ENCODE measurements at regions not wholly inside any gene's neighbourhood (a gene's known extent, or its start where the extent isn't known, plus 50 kb on each side); places are given as distances from the start of the nearest gene placed in this dataset.
"Not testable (repeated sequence)": the region's sequence is repeated elsewhere in the genome, so short reads cannot be mapped to it uniquely, and the experiment has no call there.

- not testable (repeated sequence) for H3K27ac ChIP-seq (ENCODE audit: low read depth, low read length, severe bottlenecking); H3K4me1 ChIP-seq (ENCODE audit: control insufficient read depth, insufficient read depth, low read length, poor library complexity, severe bottlenecking); H3K36me3 ChIP-seq (ENCODE audit: control insufficient read depth, insufficient read depth, low read length); H3K4me3 ChIP-seq (ENCODE audit: extremely low read depth, insufficient read depth, low read length, poor library complexity, severe bottlenecking); H3K9me3 ChIP-seq (ENCODE audit: control insufficient read depth, low read length)
- WGBS, 2 experiments (ENCODE audit: insufficient coverage in 2 of 2): no CpG with 5 or more reads among the region's 1 CpG
Measured at GRCh38 chr6:67787119-67787518, 848.0 kb upstream of the ADGRB3 start.

GRCh38 chr6:67779876-67780275, 855.2 kb upstream of the ADGRB3 start:
- no peaks in the 10 kb centered on the region for H3K4me1 ChIP-seq (ENCODE audit: control insufficient read depth, insufficient read depth, low read length, poor library complexity, severe bottlenecking)
- H3K36me3 ChIP-seq (ENCODE audit: control insufficient read depth, insufficient read depth, low read length): no peaks in the 10 kb centered on the region
- no CpG with 5 or more reads among the region's 3 CpGs for WGBS, 2 experiments (ENCODE audit: insufficient coverage in 2 of 2)
- no peak overlapping the region for H3K4me3 ChIP-seq (ENCODE audit: extremely low read depth, insufficient read depth, low read length, poor library complexity, severe bottlenecking)
- H3K9me3 ChIP-seq (ENCODE audit: control insufficient read depth, low read length): no peaks in the 10 kb centered on the region
- no peak overlapping the region for H3K27ac ChIP-seq (ENCODE audit: low read depth, low read length, severe bottlenecking)

DNA sequence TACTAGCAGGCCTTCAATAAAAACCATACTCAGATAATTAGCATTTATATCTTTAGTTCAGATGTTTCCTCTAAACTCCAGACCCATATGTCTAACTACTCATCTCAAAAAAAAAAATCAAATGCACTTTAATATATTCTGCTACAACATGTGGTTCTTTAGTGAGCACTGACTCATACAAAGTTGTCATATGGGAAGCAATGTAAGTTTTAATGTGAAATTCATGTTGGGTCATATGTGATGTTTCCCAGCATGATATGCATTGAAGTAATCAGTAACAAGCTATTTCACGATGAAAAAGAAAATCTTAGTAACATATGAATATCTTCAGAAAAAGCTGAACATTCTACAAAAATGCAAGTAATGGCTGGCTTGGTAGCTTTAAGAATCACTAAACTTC, 859.7 kb upstream of the ADGRB3 start:
- H3K4me3 ChIP-seq (ENCODE audit: extremely low read depth, insufficient read depth, low read length, poor library complexity, severe bottlenecking): no peak overlapping the region
- no peaks in the 10 kb centered on the region for H3K9me3 ChIP-seq (ENCODE audit: control insufficient read depth, low read length)
- H3K27ac ChIP-seq (ENCODE audit: low read depth, low read length, severe bottlenecking): no peak overlapping the region
- no peaks in the 10 kb centered on the region for H3K4me1 ChIP-seq (ENCODE audit: control insufficient read depth, insufficient read depth, low read length, poor library complexity, severe bottlenecking)
- no CpG with 5 or more reads among the region's 1 CpG for WGBS, 2 experiments (ENCODE audit: insufficient coverage in 2 of 2)
- H3K36me3 ChIP-seq (ENCODE audit: control insufficient read depth, insufficient read depth, low read length): no peaks in the 10 kb centered on the region

DNA sequence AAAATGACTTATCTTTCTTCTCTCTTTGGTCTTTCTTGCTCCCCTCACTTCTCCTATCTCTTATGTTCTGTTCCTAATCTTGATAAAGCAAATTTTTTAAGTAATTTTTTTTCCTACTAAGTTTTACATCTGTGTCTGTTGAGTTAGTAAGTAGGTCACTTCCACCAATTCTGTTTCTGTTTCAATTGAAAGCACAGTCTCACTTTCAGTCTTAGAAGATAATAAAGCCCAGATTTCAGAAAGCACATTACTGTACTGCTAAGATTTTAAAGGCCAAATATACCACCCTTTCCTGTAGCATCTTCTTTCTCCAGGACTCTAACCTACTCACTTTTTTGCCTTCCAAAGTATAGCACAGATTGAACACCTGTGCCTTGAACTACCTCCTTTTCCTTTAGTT, 866.1 kb upstream of the ADGRB3 start:
- Histone ChIP-seq H3K9me3 (ENCODE audit: control insufficient read depth, low read length) (no peaks in the 10 kb centered on the region), H3K36me3 (ENCODE audit: control insufficient read depth, insufficient read depth, low read length) (no peaks in the 10 kb centered on the region), H3K4me3 (ENCODE audit: extremely low read depth, insufficient read depth, low read length, poor library complexity, severe bottlenecking) (no peak overlapping the region), H3K27ac (ENCODE audit: low read depth, low read length, severe bottlenecking) (no peak overlapping the region), H3K4me1 (ENCODE audit: control insufficient read depth, insufficient read depth, low read length, poor library complexity, severe bottlenecking) (no peaks in the 10 kb centered on the region)

GRCh38 chr6:67767046-67767822, 867.8 kb upstream of the ADGRB3 start:
- not testable (repeated sequence) for H3K4me1 ChIP-seq (ENCODE audit: control insufficient read depth, insufficient read depth, low read length, poor library complexity, severe bottlenecking); H3K36me3 ChIP-seq (ENCODE audit: control insufficient read depth, insufficient read depth, low read length); H3K27ac ChIP-seq (ENCODE audit: low read depth, low read length, severe bottlenecking); H3K9me3 ChIP-seq (ENCODE audit: control insufficient read depth, low read length); H3K4me3 ChIP-seq (ENCODE audit: extremely low read depth, insufficient read depth, low read length, poor library complexity, severe bottlenecking)
- WGBS, 2 experiments (ENCODE audit: insufficient coverage in 2 of 2): 100% methylated on average over 1 of the region's 4 CpGs; no CpG with 5 or more reads in 1 of the 2 experiments

DNA sequence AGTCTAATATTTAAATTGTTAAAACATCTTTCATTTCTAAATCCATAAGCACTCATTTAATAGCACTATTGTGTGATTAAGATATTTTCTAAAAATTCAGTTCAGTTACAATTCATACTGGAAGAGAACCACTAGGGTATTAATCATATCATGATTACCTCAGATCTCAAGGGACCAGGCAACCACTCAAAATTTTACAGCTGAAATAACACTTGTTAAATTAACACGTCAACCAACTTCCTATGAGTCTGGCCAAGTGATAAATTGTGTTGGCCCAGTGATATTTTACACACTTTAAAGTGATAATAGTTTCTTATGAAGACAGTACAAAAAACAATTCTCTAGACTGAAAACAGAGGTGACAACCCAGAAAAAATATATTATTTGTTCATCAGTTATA, 869.0 kb upstream of the ADGRB3 start:
- Histone ChIP-seq H3K36me3 (ENCODE audit: control insufficient read depth, insufficient read depth, low read length) (no peaks in the 10 kb centered on the region), H3K27ac (ENCODE audit: low read depth, low read length, severe bottlenecking) (no peak overlapping the region), H3K4me3 (ENCODE audit: extremely low read depth, insufficient read depth, low read length, poor library complexity, severe bottlenecking) (no peak overlapping the region), H3K4me1 (ENCODE audit: control insufficient read depth, insufficient read depth, low read length, poor library complexity, severe bottlenecking) (no peaks in the 10 kb centered on the region), H3K9me3 (ENCODE audit: control insufficient read depth, low read length) (no peaks in the 10 kb centered on the region)
- no CpG with 5 or more reads among the region's 1 CpG for WGBS, 2 experiments (ENCODE audit: insufficient coverage in 2 of 2)

DNA sequence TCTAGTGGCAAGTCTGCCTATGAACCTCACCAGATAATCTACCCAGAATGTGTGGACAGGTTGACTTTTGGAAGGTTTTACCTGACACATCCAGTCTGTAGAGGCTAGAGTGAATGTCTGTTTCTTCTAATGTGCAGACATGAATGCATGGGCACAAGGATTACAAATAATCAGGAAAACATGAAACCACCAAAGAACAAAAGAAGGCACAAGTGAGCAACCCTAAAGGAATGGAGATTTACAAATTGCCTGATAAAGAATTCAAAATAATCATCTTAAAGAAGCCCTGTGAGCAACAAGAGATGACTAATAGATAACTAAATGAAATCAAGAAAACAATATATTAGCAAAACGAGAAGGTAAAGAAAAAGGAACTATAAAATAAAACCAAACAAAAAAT, 876.1 kb upstream of the ADGRB3 start:
- no peak overlapping the region for H3K27ac ChIP-seq (ENCODE audit: low read depth, low read length, severe bottlenecking)
- no peak overlapping the region for H3K4me3 ChIP-seq (ENCODE audit: extremely low read depth, insufficient read depth, low read length, poor library complexity, severe bottlenecking)
- no peaks in the 10 kb centered on the region for H3K36me3 ChIP-seq (ENCODE audit: control insufficient read depth, insufficient read depth, low read length)
- no peaks in the 10 kb centered on the region for H3K9me3 ChIP-seq (ENCODE audit: control insufficient read depth, low read length)
- WGBS, 2 experiments (ENCODE audit: insufficient coverage in 2 of 2): no CpG with 5 or more reads among the region's 1 CpG
- no peaks in the 10 kb centered on the region for H3K4me1 ChIP-seq (ENCODE audit: control insufficient read depth, insufficient read depth, low read length, poor library complexity, severe bottlenecking)

DNA sequence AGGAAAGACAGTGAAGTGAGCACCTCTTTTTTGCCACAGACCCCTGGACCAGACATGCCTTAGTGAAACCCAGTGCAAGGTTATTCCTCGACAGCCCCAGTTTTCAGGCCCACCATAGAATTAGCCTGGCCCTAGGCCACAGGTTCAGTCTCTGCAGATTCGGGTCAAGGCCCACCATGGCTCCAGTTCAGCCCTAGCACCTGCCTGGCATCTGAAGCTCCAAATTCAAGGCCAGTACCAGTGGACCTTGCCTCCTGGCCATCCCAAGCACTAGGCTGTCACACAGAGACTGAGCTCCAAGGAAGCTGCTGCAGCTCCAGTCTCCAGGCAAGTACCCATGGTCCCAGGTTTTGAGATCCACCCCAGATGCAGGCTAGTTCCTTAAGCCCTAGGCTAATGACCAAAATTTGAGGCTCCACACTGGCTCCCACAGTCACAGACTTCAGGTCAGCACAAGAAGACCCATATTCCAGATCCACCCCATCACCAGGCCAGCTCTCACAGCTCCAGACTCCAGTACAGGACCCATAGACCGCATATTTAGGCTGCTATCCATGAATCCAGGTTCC, 877.5 kb upstream of the ADGRB3 start:
- no peaks in the 10 kb centered on the region for H3K9me3 ChIP-seq (ENCODE audit: control insufficient read depth, low read length)
- H3K36me3 ChIP-seq (ENCODE audit: control insufficient read depth, insufficient read depth, low read length): no peaks in the 10 kb centered on the region
- no peak overlapping the region for H3K4me3 ChIP-seq (ENCODE audit: extremely low read depth, insufficient read depth, low read length, poor library complexity, severe bottlenecking)
- WGBS, 2 experiments (ENCODE audit: insufficient coverage in 2 of 2): 72 to 100% methylated on average over 2 to 3 of the region's 3 CpGs
- no peaks in the 10 kb centered on the region for H3K4me1 ChIP-seq (ENCODE audit: control insufficient read depth, insufficient read depth, low read length, poor library complexity, severe bottlenecking)
- no peak overlapping the region for H3K27ac ChIP-seq (ENCODE audit: low read depth, low read length, severe bottlenecking)

- Histone ChIP-seq H3K36me3 (ENCODE audit: control insufficient read depth, insufficient read depth, low read length) (no peaks in the 10 kb centered on the region), H3K4me3 (ENCODE audit: extremely low read depth, insufficient read depth, low read length, poor library complexity, severe bottlenecking) (no peak overlapping the region), H3K27ac (ENCODE audit: low read depth, low read length, severe bottlenecking) (no peak overlapping the region), H3K9me3 (ENCODE audit: control insufficient read depth, low read length) (no peaks in the 10 kb centered on the region), H3K4me1 (ENCODE audit: control insufficient read depth, insufficient read depth, low read length, poor library complexity, severe bottlenecking) (no peaks in the 10 kb centered on the region)
- WGBS, 2 experiments (ENCODE audit: insufficient coverage in 2 of 2): no CpG with 5 or more reads among the region's 1 CpG
Measured at GRCh38 chr6:67748521-67748920, 886.6 kb upstream of the ADGRB3 start.

DNA sequence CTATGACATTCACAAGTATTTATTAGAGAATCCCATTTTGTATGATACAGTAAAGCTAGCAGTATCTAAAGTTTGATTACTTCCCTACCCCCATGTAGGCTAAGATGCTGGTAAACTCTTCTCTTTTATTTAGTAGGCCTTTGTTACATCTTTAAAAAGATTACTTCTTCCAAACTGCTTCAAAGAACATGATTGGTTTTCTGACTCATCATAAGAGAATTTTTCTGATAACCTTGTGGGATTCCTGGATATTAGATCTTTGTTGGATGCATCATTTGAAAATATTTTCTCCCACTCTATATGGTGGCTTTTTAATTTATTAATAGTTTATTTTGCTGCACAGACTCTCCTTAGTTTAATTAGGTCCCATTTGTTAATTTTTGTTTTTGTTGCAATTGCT, 898.3 kb upstream of the ADGRB3 start:
- Histone ChIP-seq H3K27ac (ENCODE audit: low read depth, low read length, severe bottlenecking) (no peak overlapping the region), H3K4me3 (ENCODE audit: extremely low read depth, insufficient read depth, low read length, poor library complexity, severe bottlenecking) (no peak overlapping the region), H3K4me1 (ENCODE audit: control insufficient read depth, insufficient read depth, low read length, poor library complexity, severe bottlenecking) (no peaks in the 10 kb centered on the region), H3K9me3 (ENCODE audit: control insufficient read depth, low read length) (peaks cover 6% of the 10 kb centered on the region), H3K36me3 (ENCODE audit: control insufficient read depth, insufficient read depth, low read length) (no peaks in the 10 kb centered on the region)

GRCh38 chr6:67736161-67736560, 898.9 kb upstream of the ADGRB3 start:
- Histone ChIP-seq H3K27ac (ENCODE audit: low read depth, low read length, severe bottlenecking) (no peak overlapping the region), H3K4me1 (ENCODE audit: control insufficient read depth, insufficient read depth, low read length, poor library complexity, severe bottlenecking) (no peaks in the 10 kb centered on the region), H3K9me3 (ENCODE audit: control insufficient read depth, low read length) (peaks cover 6% of the 10 kb centered on the region), H3K36me3 (ENCODE audit: control insufficient read depth, insufficient read depth, low read length) (no peaks in the 10 kb centered on the region), H3K4me3 (ENCODE audit: extremely low read depth, insufficient read depth, low read length, poor library complexity, severe bottlenecking) (no peak overlapping the region)
